Endothelial cell (in vitro differentiated cells): ENCODE measurements at regions not wholly inside any gene's neighbourhood (a gene's known extent, or its start where the extent isn't known, plus 50 kb on each side); places are given as distances from the start of the nearest gene placed in this dataset.

ENCODE experiments used
- DNase-seq: peaks from one replicate; pipeline ENCODE4 v3.0.0; 2021; ENCODE audit warnings: low spot score
- H3K27ac Mint-ChIP-seq: one replicate; pipeline ENCODE4 v1.8.0; 2021; ENCODE audit warnings: mixed read lengths, inconsistent platforms; ENCODE audit not compliant: unreplicated experiment
- H3K27me3 Mint-ChIP-seq: one replicate; pipeline ENCODE4 v1.8.0; 2021; ENCODE audit warnings: mild to moderate bottlenecking, moderate library complexity, mixed read lengths, inconsistent platforms; ENCODE audit not compliant: unreplicated experiment
- H3K36me3 Mint-ChIP-seq: one replicate; pipeline ENCODE4 v1.8.0; 2021; ENCODE audit warnings: mild to moderate bottlenecking, low read depth, mixed read lengths, inconsistent platforms; ENCODE audit not compliant: unreplicated experiment
- H3K4me1 Mint-ChIP-seq: one replicate; pipeline ENCODE4 v1.8.0; 2021; ENCODE audit warnings: mild to moderate bottlenecking, mixed read lengths, inconsistent platforms; ENCODE audit not compliant: unreplicated experiment
- H3K4me3 Mint-ChIP-seq: one replicate; pipeline ENCODE4 v1.8.0; 2021; ENCODE audit warnings: mild to moderate bottlenecking, mixed read lengths, inconsistent platforms; ENCODE audit not compliant: unreplicated experiment
- H3K9me3 Mint-ChIP-seq: one replicate; pipeline ENCODE4 v1.8.0; 2021; ENCODE audit warnings: mixed read lengths, inconsistent platforms; ENCODE audit not compliant: unreplicated experiment
- TF ChIP-seq, protein P1 (sequence below): fragments of 200-600 bp; sonication (generic); IDR thresholded peaks from one replicate; pipeline ENCODE4 v1.5.0; 2021; ENCODE audit warnings: antibody characterized with exemption; ENCODE audit not compliant: unreplicated experiment

DNA sequence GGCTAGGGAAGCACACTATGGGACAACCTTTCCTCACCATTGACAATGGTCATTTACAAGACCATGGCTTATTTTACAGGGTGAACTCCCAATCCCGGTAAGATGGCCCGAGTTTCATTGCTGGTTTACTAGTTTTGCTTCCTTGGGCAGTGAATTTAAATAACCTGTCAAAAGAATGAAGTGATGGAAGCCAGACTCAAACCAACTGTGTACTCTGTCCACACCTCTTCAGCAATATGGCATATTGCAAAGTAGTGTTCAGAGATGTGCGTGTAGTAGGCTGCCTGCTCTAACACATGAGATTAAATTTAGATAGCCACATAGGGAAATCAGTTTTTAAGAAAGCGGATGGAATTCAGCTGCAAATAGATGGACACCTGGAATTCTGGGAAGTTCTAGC is 58.4 kb upstream of the USPL1 start:
- DNase-seq = no peak
- Mint-ChIP-seq H3K27me3 (no peaks in the 10 kb centered on the region), H3K36me3 (no peaks in the 10 kb centered on the region), H3K27ac (no peak overlapping the region), H3K4me1 (peaks cover 4% of the 10 kb centered on the region), H3K4me3 (no peak overlapping the region), H3K9me3 (no peaks in the 10 kb centered on the region)
- TF ChIP-seq, protein P1, sequence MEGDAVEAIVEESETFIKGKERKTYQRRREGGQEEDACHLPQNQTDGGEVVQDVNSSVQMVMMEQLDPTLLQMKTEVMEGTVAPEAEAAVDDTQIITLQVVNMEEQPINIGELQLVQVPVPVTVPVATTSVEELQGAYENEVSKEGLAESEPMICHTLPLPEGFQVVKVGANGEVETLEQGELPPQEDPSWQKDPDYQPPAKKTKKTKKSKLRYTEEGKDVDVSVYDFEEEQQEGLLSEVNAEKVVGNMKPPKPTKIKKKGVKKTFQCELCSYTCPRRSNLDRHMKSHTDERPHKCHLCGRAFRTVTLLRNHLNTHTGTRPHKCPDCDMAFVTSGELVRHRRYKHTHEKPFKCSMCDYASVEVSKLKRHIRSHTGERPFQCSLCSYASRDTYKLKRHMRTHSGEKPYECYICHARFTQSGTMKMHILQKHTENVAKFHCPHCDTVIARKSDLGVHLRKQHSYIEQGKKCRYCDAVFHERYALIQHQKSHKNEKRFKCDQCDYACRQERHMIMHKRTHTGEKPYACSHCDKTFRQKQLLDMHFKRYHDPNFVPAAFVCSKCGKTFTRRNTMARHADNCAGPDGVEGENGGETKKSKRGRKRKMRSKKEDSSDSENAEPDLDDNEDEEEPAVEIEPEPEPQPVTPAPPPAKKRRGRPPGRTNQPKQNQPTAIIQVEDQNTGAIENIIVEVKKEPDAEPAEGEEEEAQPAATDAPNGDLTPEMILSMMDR = no peak

DNA sequence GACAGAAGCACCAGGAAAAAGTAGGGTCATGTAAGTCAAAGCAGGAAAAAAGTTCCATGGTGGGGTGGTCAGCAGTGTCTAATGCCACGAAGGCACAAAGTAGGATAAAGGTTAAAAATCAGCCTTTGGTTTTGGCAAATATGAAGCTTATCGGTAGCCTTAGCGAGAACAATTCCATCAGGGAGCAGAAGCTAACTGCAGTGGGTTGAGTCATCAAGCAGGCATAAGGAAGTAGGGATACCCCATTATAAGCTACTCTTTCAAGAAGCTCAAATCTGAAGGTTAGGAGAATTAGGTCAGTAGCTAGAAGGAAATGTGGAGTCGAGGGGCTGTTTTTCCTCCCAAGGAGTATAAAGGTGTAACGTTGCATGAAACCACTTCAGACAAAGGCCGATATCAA is 57.5 kb upstream of the USPL1 start:
- H3K27me3 Mint-ChIP-seq = no peaks in the 10 kb centered on the region
- H3K27ac Mint-ChIP-seq = no peak overlapping the region
- H3K36me3 Mint-ChIP-seq = no peaks in the 10 kb centered on the region
- DNase-seq = no peak
- H3K9me3 Mint-ChIP-seq = no peaks in the 10 kb centered on the region
- H3K4me1 Mint-ChIP-seq = peaks cover 4% of the 10 kb centered on the region
- TF ChIP-seq, protein P1 = no peak
- no peak overlapping the region for H3K4me3 Mint-ChIP-seq

DNA sequence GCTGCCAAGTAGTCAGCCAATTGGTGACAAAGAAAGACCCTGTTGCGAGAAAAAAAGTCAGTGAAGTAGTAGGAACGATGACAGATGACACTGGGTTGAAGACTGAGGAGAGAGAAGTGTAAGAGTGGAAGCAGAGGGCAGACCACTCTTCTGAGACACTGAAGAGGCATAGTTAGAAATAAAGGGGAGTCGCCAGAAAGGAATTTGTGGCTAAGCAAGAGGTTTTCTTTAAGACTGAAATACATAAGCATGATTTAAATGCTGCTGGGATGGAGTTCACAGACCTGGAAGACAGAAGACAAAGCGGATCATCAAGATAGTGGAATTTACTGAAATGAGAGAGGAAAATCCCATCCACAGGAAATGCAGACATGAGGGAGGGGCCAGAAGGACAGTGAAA is 56.2 kb upstream of the USPL1 start:
- H3K27ac Mint-ChIP-seq = no peak overlapping the region
- no peaks in the 10 kb centered on the region for H3K27me3 Mint-ChIP-seq
- TF ChIP-seq, protein P1 = no peak
- no peak for DNase-seq
- H3K4me1 Mint-ChIP-seq = peaks cover 4% of the 10 kb centered on the region
- H3K9me3 Mint-ChIP-seq = no peaks in the 10 kb centered on the region
- H3K36me3 Mint-ChIP-seq = no peaks in the 10 kb centered on the region
- H3K4me3 Mint-ChIP-seq = no peak overlapping the region

DNA sequence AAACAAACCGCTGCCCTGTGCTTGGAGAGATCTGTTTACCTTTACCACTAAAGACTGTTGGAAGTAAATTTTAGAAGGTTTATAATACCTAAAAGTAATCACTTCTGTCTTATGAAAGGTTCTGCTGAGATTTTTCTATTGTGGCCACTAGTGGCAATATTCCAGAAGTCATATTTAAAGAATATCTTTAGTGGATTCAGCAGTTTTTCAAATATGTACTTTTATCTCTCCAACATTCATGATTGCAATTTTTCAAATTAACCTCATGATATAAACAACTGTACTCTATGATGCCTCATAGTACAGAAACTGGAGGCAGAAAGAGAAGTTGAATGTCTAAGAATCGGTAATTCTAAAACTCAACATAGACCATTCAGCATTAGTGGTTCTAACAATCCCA is 53.2 kb upstream of the USPL1 start:
- no peak for DNase-seq
- Mint-ChIP-seq H3K4me3 (no peak overlapping the region), H3K27ac (no peak overlapping the region), H3K36me3 (no peaks in the 10 kb centered on the region), H3K4me1 (peaks cover 4% of the 10 kb centered on the region), H3K9me3 (no peaks in the 10 kb centered on the region), H3K27me3 (peaks cover 2% of the 10 kb centered on the region)
- TF ChIP-seq, protein P1 = no peak

DNA sequence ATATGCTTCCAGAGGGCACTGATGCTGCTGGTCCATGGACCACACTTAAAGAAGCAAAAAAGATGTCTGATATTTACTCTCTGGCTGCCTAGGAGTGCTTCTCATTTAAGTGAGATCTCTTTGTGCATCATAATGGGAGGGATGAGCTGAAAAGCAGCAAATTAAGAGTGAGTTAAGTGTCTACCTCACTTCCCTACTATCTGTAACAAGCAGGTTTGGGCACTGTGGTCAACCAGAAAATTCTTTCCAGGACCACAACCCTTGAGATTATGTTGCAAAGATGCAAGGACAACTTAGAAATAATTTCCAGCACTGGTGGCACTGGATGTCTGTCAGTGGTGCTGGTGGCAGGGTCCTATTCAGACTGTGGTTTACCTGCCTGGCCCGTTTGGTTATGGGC is 52.1 kb upstream of the USPL1 start:
- DNase-seq = no peak
- Mint-ChIP-seq H3K36me3 (no peaks in the 10 kb centered on the region), H3K4me3 (no peak overlapping the region), H3K4me1 (peaks cover 4% of the 10 kb centered on the region), H3K27me3 (peaks cover 2% of the 10 kb centered on the region), H3K9me3 (no peaks in the 10 kb centered on the region), H3K27ac (no peak overlapping the region)
- TF ChIP-seq, protein P1 = no peak
